Activated CD4-positive, alpha-beta T cell treated with anti-CD3 and anti-CD28 coated beads, Interleukin-2, amount 50 U/mL, for 48 hours (primary cell): ENCODE measurements at regions not wholly inside any gene's neighbourhood (a gene's known extent, or its start where the extent isn't known, plus 50 kb on each side); places are given as distances from the start of the nearest gene placed in this dataset.

Experiments used
- DNase-seq, 2 experiments: peaks; one replicate each; pipeline ENCODE4 v3.0.0-alpha.2; 2020

- no peak for DNase-seq
Measured at GRCh38 chr4:184575306-184575705, 73.9 kb downstream of the CASP3 start.

GRCh38 chr4:184574861-184575260 lies 74.4 kb downstream of the CASP3 start:
- peak; percentile 16 to 28 for DNase-seq

GRCh38 chr4:184573701-184574100 lies 75.5 kb downstream of the CASP3 start:
- no peak for DNase-seq

GRCh38 chr4:184568770-184569169 lies 80.5 kb downstream of the CASP3 start:
- DNase-seq = no peak

GRCh38 chr4:184563621-184564020 lies 85.6 kb downstream of the CASP3 start:
- DNase-seq = no peak

GRCh38 chr4:184558996-184559395 lies 84.6 kb upstream of the IRF2 start:
- no peak for DNase-seq

GRCh38 chr4:184553891-184554290 lies 79.5 kb upstream of the IRF2 start:
- DNase-seq = no peak

- no peak for DNase-seq
Measured at GRCh38 chr4:184550476-184550875, 76.1 kb upstream of the IRF2 start.

GRCh38 chr4:184548648-184549341 lies 74.4 kb upstream of the IRF2 start:
- DNase-seq = no peak

GRCh38 chr4:184548316-184548647 lies 73.9 kb upstream of the IRF2 start:
- no peak for DNase-seq

- no peak for DNase-seq
Measured at GRCh38 chr4:184544788-184545409, 70.5 kb upstream of the IRF2 start.

- no peak for DNase-seq
Measured at GRCh38 chr4:184541907-184542306, 67.6 kb upstream of the IRF2 start.

GRCh38 chr4:184540307-184540706 lies 66.0 kb upstream of the IRF2 start:
- no peak for DNase-seq

- peak; percentile 59 to 70 for DNase-seq
Measured at GRCh38 chr4:184538023-184538599, 63.8 kb upstream of the IRF2 start.

- DNase-seq = peak; percentile 92 to 95
Measured at GRCh38 chr4:184537269-184538022, 63.1 kb upstream of the IRF2 start.

GRCh38 chr4:184536881-184537248 lies 62.5 kb upstream of the IRF2 start:
- no peak for DNase-seq

- peak in 1 of 2 experiments; percentile 36 for DNase-seq
Measured at GRCh38 chr4:184536065-184536880, 61.9 kb upstream of the IRF2 start.

- DNase-seq = no peak
Measured at GRCh38 chr4:184534511-184535391, 60.4 kb upstream of the IRF2 start.

- no peak for DNase-seq
Measured at GRCh38 chr4:184533908-184534307, 59.6 kb upstream of the IRF2 start.

- DNase-seq = no peak
Measured at GRCh38 chr4:184531008-184531407, 56.7 kb upstream of the IRF2 start.

- no peak for DNase-seq
Measured at GRCh38 chr4:184529283-184529682, 54.9 kb upstream of the IRF2 start.

GRCh38 chr4:184528713-184529112 lies 54.4 kb upstream of the IRF2 start:
- DNase-seq = no peak
